H1 (cell line): ENCODE measurements at regions not wholly inside any gene's neighbourhood (a gene's known extent, or its start where the extent isn't known, plus 50 kb on each side); places are given as distances from the start of the nearest gene placed in this dataset.

Experiments used
- CTCF ChIP-seq, 3 experiments: IDR thresholded peaks; 1 replicate in 2 of 3; 2 replicates in 1 of 3; pipeline versions ENCODE4 v1.5.1 to v1.6.1; 2011; ENCODE audit warnings: low read length in 3 of 3, mild to moderate bottlenecking in 3 of 3, inconsistent platforms in 2 of 3, low read depth in 1 of 3, moderate library complexity in 1 of 3; ENCODE audit not compliant: insufficient read depth in 1 of 3; ENCODE audit errors: control extremely low read depth in 1 of 3
- EZH2 ChIP-seq: fragments of 200-600 bp; sonication (generic); IDR thresholded peaks from 2 replicates; pipeline ENCODE4 v1.7.1; 2012; ENCODE audit warnings: low read depth, mild to moderate bottlenecking, moderate library complexity, low read length, inconsistent platforms; ENCODE audit not compliant: severe bottlenecking
- MAX ChIP-seq: IDR thresholded peaks from 2 replicates; pipeline ENCODE4 v1.6.1; 2012; ENCODE audit warnings: inconsistent platforms
- PHF8 ChIP-seq: fragments of 200-600 bp; sonication (generic); conservative IDR thresholded peaks from 2 replicates; pipeline ENCODE4 v1.7.1; 2012; ENCODE audit warnings: low read depth, mild to moderate bottlenecking, inconsistent platforms, low read length, moderate library complexity
- POLR2A ChIP-seq, 2 experiments: IDR thresholded peaks; 1 replicate in 1 of 2; 2 replicates in 1 of 2; pipeline ENCODE4 v1.6.1; 2011; ENCODE audit warnings: low read depth in 2 of 2, low read length in 2 of 2, mild to moderate bottlenecking in 2 of 2; ENCODE audit errors: control extremely low read depth in 1 of 2
- POLR2AphosphoS5 ChIP-seq: IDR thresholded peaks from 2 replicates; pipeline ENCODE4 v1.6.1; 2011; ENCODE audit warnings: low read depth, low read length
- RFX5 ChIP-seq: IDR thresholded peaks from 2 replicates; pipeline ENCODE4 v1.6.1; 2011; ENCODE audit warnings: low read depth, low read length, improper control_type of control experiment, borderline replicate concordance
- RNF2 ChIP-seq: fragments of 200-900, 300-1000 bp; sonication (generic); IDR thresholded peaks from 2 replicates; pipeline ENCODE4 v1.7.1; 2016; ENCODE audit warnings: borderline replicate concordance, low read depth, mild to moderate bottlenecking, antibody characterized with exemption, low read length; ENCODE audit not compliant: poor library complexity, severe bottlenecking; ENCODE audit errors: missing control alignments
- TEAD4 ChIP-seq: IDR thresholded peaks from 2 replicates; pipeline ENCODE4 v1.6.1; 2012; ENCODE audit warnings: low read depth, low read length, inconsistent platforms, mixed read lengths

GRCh38 chr5:56745864-56746263 lies 69.5 kb upstream of the MAP3K1 start:
- TF ChIP-seq CTCF (IDR thresholded peaks at IDR 0.05; ENCODE audit: control extremely low read depth in 1 of 3, insufficient read depth in 1 of 3, low read depth in 1 of 3, low read length in 3 of 3) (no peak), POLR2AphosphoS5 (no peak), POLR2A (IDR thresholded peaks at IDR 0.05; ENCODE audit: control extremely low read depth in 1 of 2, low read depth in 2 of 2, low read length in 2 of 2) (no peak), EZH2 (no peak), RNF2 (no peak), TEAD4 (no peak), RFX5 (no peak), PHF8 (no peak), MAX (no peak)
